ENCODE measurements at regions not wholly inside any gene's neighbourhood (a gene's known extent, or its start where the extent isn't known, plus 50 kb on each side); places are given as distances from the start of the nearest gene placed in this dataset.

DNA sequence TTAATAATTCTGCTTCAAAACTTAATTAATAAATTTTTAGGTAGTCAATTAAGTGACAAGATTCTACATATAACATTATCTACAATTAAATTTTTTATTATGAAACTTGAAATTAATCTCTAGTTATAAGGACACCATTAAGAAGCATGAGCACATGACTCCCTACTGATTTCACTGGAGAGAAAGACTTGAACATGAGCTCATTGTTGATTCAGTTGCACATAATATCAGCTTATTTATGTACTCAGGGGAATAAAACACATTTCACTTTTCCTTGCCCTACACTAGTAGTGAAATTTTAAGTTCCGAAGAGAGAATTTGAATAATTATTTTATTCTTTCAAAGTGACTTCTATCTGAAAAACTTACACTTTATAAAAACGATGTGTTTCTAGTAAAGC, 370.2 kb upstream of the EPHA7 start (continued):
- no peak for TF ChIP-seq ZNF274 (IDR thresholded peaks at IDR 0.05; ENCODE audit: low read depth, low read length)
- TF ChIP-seq, protein P1, sequence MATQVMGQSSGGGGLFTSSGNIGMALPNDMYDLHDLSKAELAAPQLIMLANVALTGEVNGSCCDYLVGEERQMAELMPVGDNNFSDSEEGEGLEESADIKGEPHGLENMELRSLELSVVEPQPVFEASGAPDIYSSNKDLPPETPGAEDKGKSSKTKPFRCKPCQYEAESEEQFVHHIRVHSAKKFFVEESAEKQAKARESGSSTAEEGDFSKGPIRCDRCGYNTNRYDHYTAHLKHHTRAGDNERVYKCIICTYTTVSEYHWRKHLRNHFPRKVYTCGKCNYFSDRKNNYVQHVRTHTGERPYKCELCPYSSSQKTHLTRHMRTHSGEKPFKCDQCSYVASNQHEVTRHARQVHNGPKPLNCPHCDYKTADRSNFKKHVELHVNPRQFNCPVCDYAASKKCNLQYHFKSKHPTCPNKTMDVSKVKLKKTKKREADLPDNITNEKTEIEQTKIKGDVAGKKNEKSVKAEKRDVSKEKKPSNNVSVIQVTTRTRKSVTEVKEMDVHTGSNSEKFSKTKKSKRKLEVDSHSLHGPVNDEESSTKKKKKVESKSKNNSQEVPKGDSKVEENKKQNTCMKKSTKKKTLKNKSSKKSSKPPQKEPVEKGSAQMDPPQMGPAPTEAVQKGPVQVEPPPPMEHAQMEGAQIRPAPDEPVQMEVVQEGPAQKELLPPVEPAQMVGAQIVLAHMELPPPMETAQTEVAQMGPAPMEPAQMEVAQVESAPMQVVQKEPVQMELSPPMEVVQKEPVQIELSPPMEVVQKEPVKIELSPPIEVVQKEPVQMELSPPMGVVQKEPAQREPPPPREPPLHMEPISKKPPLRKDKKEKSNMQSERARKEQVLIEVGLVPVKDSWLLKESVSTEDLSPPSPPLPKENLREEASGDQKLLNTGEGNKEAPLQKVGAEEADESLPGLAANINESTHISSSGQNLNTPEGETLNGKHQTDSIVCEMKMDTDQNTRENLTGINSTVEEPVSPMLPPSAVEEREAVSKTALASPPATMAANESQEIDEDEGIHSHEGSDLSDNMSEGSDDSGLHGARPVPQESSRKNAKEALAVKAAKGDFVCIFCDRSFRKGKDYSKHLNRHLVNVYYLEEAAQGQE (IDR thresholded peaks at IDR 0.05; ENCODE audit: low read depth): no peak

DNA sequence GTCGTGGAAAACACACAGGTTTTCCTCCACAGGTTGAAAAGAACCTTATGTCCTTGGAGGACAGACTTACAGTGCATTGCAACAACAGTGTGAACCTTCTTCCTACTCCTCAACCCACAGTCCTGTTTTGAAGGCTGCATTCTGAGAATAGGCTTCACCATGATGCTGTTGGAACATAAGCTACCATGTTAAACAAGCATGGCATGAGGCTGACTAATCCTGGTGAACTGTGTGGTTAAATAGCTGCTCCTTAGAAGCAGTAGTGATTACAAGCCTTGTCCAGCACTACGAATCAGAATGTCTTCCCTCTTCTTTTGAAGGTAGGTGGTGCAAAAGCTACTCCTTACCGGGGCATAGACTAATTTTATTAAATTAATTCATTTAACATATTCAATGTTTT, 368.5 kb upstream of the EPHA7 start:
- no peaks in the 10 kb centered on the region for H3K79me2 ChIP-seq (ENCODE audit: insufficient read depth, low read length)
- RAD21 ChIA-PET (ENCODE audit: low non-redundant PET in 1 of 2, low total read pairs in 2 of 2, uncharacterized antibody in 2 of 2, unreplicated experiment in 2 of 2): no interaction called here
- POLR2A ChIA-PET: no interaction called here
- H3K4me3 ChIP-seq (replicated peaks in 1 of 2; ENCODE audit: low read depth in 1 of 2, low read length in 2 of 2): no peak overlapping the region
- intact Hi-C loops (cut with micrococcal nuclease): no loop called here
- ATAC-seq (no peak), DNase-seq (ENCODE audit: low read depth, low spot score) (no peak)
- H3K9ac ChIP-seq (ENCODE audit: low read length): no peak overlapping the region
- H3K9me2 ChIP-seq (ENCODE audit: insufficient read depth): no peaks in the 10 kb centered on the region
- peaks cover 3 to 8% of the 10 kb centered on the region in 2 experiments; a peak in 2 of 4 replicates for H3K9me3 ChIP-seq (ENCODE audit: control insufficient read depth in 1 of 2, insufficient read depth in 1 of 2, low read depth in 1 of 2, low read length in 2 of 2)
- H3K27ac ChIP-seq (ENCODE audit: low read depth, low read length): no peak overlapping the region
- H3K27me3 ChIP-seq (ENCODE audit: insufficient read depth, low read length): no peaks in the 10 kb centered on the region
- TF ChIP-seq FOSL1 (IDR thresholded peaks at IDR 0.05; ENCODE audit: low read depth) (no peak), YY1 (IDR thresholded peaks at IDR 0.05; ENCODE audit: extremely low read depth, insufficient replicate concordance, low read depth, low read length) (no peak), ELF1 (IDR thresholded peaks at IDR 0.05; ENCODE audit: borderline replicate concordance, low read depth) (no peak), CEBPB (IDR thresholded peaks at IDR 0.05; ENCODE audit: low read depth) (no peak), EZH2phosphoT487 (IDR thresholded peaks at IDR 0.05; ENCODE audit: borderline replicate concordance) (no peak)
- TF ChIP-seq, protein P2, sequence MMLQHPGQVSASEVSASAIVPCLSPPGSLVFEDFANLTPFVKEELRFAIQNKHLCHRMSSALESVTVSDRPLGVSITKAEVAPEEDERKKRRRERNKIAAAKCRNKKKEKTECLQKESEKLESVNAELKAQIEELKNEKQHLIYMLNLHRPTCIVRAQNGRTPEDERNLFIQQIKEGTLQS (IDR thresholded peaks at IDR 0.05): no peak
- TF ChIP-seq, protein P3, sequence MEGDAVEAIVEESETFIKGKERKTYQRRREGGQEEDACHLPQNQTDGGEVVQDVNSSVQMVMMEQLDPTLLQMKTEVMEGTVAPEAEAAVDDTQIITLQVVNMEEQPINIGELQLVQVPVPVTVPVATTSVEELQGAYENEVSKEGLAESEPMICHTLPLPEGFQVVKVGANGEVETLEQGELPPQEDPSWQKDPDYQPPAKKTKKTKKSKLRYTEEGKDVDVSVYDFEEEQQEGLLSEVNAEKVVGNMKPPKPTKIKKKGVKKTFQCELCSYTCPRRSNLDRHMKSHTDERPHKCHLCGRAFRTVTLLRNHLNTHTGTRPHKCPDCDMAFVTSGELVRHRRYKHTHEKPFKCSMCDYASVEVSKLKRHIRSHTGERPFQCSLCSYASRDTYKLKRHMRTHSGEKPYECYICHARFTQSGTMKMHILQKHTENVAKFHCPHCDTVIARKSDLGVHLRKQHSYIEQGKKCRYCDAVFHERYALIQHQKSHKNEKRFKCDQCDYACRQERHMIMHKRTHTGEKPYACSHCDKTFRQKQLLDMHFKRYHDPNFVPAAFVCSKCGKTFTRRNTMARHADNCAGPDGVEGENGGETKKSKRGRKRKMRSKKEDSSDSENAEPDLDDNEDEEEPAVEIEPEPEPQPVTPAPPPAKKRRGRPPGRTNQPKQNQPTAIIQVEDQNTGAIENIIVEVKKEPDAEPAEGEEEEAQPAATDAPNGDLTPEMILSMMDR (IDR thresholded peaks at IDR 0.05 in 2 of 3, conservative IDR thresholded peaks at IDR 0.05 in 1 of 3; ENCODE audit: borderline replicate concordance in 1 of 3, insufficient read depth in 1 of 3, low read depth in 2 of 3, low read length in 2 of 3): no peak
- TF ChIP-seq, protein P4, sequence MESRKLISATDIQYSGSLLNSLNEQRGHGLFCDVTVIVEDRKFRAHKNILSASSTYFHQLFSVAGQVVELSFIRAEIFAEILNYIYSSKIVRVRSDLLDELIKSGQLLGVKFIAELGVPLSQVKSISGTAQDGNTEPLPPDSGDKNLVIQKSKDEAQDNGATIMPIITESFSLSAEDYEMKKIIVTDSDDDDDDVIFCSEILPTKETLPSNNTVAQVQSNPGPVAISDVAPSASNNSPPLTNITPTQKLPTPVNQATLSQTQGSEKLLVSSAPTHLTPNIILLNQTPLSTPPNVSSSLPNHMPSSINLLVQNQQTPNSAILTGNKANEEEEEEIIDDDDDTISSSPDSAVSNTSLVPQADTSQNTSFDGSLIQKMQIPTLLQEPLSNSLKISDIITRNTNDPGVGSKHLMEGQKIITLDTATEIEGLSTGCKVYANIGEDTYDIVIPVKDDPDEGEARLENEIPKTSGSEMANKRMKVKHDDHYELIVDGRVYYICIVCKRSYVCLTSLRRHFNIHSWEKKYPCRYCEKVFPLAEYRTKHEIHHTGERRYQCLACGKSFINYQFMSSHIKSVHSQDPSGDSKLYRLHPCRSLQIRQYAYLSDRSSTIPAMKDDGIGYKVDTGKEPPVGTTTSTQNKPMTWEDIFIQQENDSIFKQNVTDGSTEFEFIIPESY (IDR thresholded peaks at IDR 0.05; ENCODE audit: extremely low read depth, insufficient replicate concordance, low read length): no peak
- H4K20me1 ChIP-seq (ENCODE audit: insufficient read depth): no peaks in the 10 kb centered on the region
- CTCF ChIA-PET: no interaction called here
- no TSS peak for BruUV-seq (replicated peaks)
- H3K4me1 ChIP-seq (ENCODE audit: control insufficient read depth in 1 of 2, insufficient read depth in 2 of 2, low read length in 2 of 2): no peaks in the 10 kb centered on the region
- H2AFZ ChIP-seq (ENCODE audit: low read depth, low read length, poor library complexity, severe bottlenecking): no peak overlapping the region
- H3K4me2 ChIP-seq (ENCODE audit: low read length): no peak overlapping the region
- no peaks in the 10 kb centered on the region for H3K36me3 ChIP-seq (ENCODE audit: control insufficient read depth in 1 of 2, insufficient read depth in 2 of 2, low read length in 2 of 2)

All from HCT116 (cell line).